BE2C (cell line): ENCODE measurements at regions not wholly inside any gene's neighbourhood (a gene's known extent, or its start where the extent isn't known, plus 50 kb on each side); places are given as distances from the start of the nearest gene placed in this dataset.

ENCODE experiments used
- DNase-seq: peaks from one replicate; pipeline ENCODE4 v3.0.0-alpha.2; 2020
- H3K27me3 ChIP-seq: fragments of 250-450 bp; sonication (Bioruptor Pico); 2 replicates; pipeline ENCODE4 v1.5.1; 2020; ENCODE audit warnings: mild to moderate bottlenecking
- H3K36me3 ChIP-seq: fragments of 250-450 bp; sonication (Bioruptor Pico); 2 replicates; pipeline ENCODE4 v1.5.1; 2020; ENCODE audit warnings: mild to moderate bottlenecking
- H3K4me1 ChIP-seq: fragments of 250-450 bp; sonication (Bioruptor Pico); 2 replicates; pipeline ENCODE4 v1.5.1; 2020
- H3K4me3 ChIP-seq: 2 replicates; pipeline ENCODE4 v1.5.1; 2011; ENCODE audit warnings: low read depth, low read length
- H3K9me3 ChIP-seq: fragments of 250-450 bp; sonication (Bioruptor Pico); 2 replicates; pipeline ENCODE4 v1.5.1; 2020
- TF ChIP-seq, protein P1 (sequence below): IDR thresholded peaks from 2 replicates; pipeline ENCODE4 v1.5.1; 2012; ENCODE audit warnings: mild to moderate bottlenecking, low read depth, low read length

DNA sequence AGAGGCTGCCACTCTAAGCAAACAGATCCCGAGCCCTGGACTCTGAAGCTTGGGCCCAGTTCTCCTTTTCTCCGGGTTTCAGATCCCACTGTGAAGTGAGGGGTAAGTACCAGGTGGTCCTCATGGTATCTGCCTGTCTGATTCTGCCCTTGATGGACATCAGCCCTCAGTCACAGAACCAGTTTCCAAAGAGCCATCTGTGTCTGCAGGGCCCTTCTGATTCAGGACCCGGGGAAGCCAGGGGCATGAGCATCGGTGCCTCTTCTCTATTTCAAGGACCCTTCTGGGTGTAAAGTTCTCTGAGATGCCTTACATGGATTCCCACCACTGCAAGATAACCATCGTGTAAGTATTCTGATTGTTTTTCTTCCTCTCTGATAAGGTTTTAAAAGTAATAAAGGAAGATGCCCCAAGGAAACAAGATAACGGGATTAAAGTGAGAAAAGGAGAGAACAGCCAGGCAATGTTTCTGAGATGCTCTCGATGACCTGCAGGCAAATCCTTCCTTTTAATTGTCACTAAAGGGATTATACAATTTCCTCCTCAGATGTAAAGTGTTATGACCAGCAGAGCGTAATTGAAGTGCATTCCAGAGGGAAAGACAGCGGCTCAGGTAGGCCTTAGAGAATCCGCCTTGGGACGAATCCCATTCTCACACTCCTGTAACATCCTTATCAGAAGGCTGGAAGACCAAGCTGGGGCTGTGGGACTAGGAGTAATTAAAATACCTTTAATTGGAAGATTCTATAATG, 924.3 kb downstream of the TBC1D22A start:
- no peaks in the 10 kb centered on the region for H3K36me3 ChIP-seq
- H3K9me3 ChIP-seq = peaks cover 4% of the 10 kb centered on the region; the same call in 1 of the 2 replicates
- DNase-seq = no peak
- H3K27me3 ChIP-seq = no peaks in the 10 kb centered on the region
- H3K4me3 ChIP-seq = no peak overlapping the region
- TF ChIP-seq, protein P1, sequence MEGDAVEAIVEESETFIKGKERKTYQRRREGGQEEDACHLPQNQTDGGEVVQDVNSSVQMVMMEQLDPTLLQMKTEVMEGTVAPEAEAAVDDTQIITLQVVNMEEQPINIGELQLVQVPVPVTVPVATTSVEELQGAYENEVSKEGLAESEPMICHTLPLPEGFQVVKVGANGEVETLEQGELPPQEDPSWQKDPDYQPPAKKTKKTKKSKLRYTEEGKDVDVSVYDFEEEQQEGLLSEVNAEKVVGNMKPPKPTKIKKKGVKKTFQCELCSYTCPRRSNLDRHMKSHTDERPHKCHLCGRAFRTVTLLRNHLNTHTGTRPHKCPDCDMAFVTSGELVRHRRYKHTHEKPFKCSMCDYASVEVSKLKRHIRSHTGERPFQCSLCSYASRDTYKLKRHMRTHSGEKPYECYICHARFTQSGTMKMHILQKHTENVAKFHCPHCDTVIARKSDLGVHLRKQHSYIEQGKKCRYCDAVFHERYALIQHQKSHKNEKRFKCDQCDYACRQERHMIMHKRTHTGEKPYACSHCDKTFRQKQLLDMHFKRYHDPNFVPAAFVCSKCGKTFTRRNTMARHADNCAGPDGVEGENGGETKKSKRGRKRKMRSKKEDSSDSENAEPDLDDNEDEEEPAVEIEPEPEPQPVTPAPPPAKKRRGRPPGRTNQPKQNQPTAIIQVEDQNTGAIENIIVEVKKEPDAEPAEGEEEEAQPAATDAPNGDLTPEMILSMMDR = no peak
- H3K4me1 ChIP-seq = no peaks in the 10 kb centered on the region

DNA sequence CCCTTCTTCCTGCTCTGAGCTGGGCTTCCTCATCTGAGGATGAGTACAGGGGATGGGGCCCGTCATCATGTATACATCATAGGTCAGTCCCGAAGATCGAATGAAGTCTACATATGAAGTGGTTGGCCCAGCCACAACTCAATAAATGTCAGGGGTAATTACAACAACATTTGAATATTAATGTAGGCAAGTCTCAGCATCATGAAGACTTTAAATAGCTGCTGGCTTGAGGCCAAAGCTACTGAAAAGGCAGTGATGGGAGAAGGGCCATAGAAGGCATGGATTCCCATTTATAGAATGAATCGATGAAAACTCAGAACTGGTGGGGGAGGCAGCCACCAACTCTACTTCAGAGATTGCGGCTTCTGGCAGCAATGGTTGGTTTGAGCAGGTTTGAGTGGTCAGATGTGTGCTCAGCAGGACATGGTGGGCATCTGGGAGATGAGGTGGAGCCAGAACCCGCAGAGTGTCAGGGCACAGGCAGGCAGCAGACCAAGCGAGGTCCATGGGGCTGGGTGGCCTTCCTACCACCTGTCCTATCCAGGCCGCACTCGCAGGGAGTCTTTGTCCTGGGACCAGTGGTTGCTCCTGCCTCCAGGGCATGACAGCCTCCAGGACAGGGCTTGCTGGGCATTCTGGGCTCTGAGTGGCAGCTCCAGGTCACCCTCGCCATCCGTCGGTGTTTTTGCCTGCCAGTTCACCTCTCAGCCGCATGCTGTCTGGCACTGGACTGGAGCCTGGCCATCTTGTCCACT, 919.1 kb downstream of the TBC1D22A start:
- DNase-seq = no peak
- Histone ChIP-seq H3K4me1 (no peaks in the 10 kb centered on the region), H3K4me3 (no peak overlapping the region), H3K9me3 (peaks cover 3% of the 10 kb centered on the region), H3K27me3 (no peaks in the 10 kb centered on the region), H3K36me3 (no peaks in the 10 kb centered on the region)
- TF ChIP-seq, protein P1 = no peak

DNA sequence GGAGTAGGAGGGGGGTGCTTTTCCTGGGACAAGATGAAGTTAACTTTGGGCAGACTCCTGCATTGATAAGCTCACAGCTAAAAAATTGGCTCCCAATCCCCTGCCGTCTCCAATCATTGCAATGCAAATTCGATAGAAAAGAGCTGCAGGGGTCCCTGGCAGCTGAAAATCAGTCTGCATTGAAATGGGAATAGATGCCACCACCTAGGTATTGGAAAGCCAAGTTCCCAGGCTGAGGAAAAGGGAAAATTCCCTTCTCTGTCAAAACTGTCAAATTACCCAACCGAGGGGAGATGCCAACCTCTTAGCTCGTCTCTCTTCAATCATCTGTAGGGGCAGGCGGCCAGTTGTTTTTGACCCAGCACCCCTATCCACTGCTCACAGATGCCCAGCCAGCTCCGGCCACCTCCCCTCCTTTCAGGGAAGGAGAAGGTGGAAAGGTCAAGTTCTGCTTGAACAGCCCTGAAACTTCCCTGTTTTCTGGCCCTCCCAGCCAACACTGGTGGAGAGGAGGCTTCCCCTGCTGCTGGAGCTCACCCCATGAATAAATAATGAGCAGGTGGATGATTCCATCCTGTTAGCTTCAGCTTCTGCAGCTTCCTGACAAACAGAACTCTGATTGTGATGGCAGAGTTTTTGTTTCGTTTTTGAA, 916.3 kb downstream of the TBC1D22A start:
- TF ChIP-seq, protein P1 = no peak
- no peaks in the 10 kb centered on the region for H3K4me1 ChIP-seq
- H3K4me3 ChIP-seq = no peak overlapping the region
- no peaks in the 10 kb centered on the region for H3K36me3 ChIP-seq
- no peak for DNase-seq
- no peaks in the 10 kb centered on the region for H3K27me3 ChIP-seq
- peaks cover 3% of the 10 kb centered on the region for H3K9me3 ChIP-seq

DNA sequence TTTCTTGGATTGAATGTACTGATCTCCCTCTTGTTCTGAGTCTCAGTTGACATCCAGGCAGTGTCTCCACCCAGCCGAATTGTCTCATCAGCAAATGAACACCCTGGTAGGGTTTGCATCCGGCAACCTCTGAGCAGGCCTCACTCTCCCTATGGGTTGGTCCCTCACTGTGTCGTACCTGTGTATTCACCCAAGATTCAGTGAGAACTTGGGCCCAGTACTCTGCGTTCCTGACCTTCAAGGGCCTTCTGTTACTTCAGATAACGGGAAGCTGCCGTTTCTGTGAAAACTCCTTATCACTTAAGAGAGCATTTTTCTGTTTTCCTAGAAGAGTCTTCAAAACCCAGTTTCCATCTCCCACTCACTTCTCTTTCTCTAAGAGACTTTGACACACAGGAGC, 915.6 kb downstream of the TBC1D22A start:
- Histone ChIP-seq H3K36me3 (no peaks in the 10 kb centered on the region), H3K4me3 (no peak overlapping the region), H3K9me3 (peaks cover 3% of the 10 kb centered on the region), H3K27me3 (no peaks in the 10 kb centered on the region), H3K4me1 (no peaks in the 10 kb centered on the region)
- DNase-seq = no peak
- TF ChIP-seq, protein P1 = no peak

DNA sequence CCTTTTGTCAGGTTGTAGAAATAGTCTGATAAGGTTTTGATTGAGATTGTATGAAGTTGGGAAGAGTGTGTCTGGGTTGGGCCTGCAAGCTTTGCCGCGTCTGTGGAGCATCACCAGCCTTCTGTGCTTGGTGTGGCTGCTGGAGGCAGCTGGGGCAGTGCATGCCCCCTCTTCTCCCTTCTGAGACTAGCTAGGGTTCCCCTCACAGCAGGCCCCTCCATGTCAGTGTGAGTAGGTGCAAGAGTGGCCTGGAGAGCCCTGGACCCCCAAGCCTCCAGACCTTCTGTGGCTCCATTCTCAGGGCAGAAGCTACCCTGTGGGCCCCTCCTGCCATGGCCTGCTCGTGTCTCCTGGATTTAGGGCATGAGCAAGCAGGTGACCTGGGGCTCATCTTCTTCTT, 914.2 kb downstream of the TBC1D22A start:
- H3K9me3 ChIP-seq = peaks cover 3% of the 10 kb centered on the region
- TF ChIP-seq, protein P1 = no peak
- H3K27me3 ChIP-seq = no peaks in the 10 kb centered on the region
- H3K4me1 ChIP-seq = no peaks in the 10 kb centered on the region
- H3K4me3 ChIP-seq = no peak overlapping the region
- no peaks in the 10 kb centered on the region for H3K36me3 ChIP-seq
- no peak for DNase-seq

DNA sequence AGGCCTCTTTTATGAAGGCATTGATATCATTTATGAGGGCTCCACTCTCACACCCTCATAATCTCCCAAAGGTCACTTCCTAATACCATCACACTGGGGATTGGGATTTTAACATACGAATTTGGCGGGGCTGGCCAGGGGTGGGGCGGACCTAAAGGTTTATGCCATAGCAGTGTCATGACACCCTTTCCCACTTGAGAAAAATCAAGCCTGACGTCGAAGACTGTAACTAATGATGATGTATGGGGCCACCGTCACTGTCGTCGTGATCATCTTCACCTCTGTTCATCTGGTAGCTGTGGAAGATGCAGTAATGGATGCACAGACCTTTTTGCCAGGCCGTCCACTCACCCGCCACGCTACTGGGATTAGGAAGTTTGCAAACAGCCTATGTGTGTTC, 912.1 kb downstream of the TBC1D22A start:
- peaks cover 3% of the 10 kb centered on the region for H3K9me3 ChIP-seq
- TF ChIP-seq, protein P1 = no peak

More for the DNA sequence above, 912.1 kb downstream of the TBC1D22A start:
- Histone ChIP-seq H3K27me3 (no peaks in the 10 kb centered on the region), H3K4me1 (no peaks in the 10 kb centered on the region), H3K36me3 (no peaks in the 10 kb centered on the region), H3K4me3 (no peak overlapping the region)
- DNase-seq = no peak
